Jurkat, Clone E6-1 (cell line): ENCODE measurements at regions not wholly inside any gene's neighbourhood (a gene's known extent, or its start where the extent isn't known, plus 50 kb on each side); places are given as distances from the start of the nearest gene placed in this dataset.
"Not testable (repeated sequence)": the region's sequence is repeated elsewhere in the genome, so short reads cannot be mapped to it uniquely, and the experiment has no call there.

ENCODE experiments used
- DNase-seq: peaks from one replicate; pipeline ENCODE4 v3.0.0-alpha.2; 2011; ENCODE audit warnings: low read depth, low spot score
- H3K4me3 ChIP-seq: 2 replicates; pipeline ENCODE4 v1.5.1; 2011; ENCODE audit warnings: mild to moderate bottlenecking, low read length, control low read depth, moderate library complexity

- no peak for DNase-seq
- no peak overlapping the region for H3K4me3 ChIP-seq
These were observed 177.6 kb downstream of the STK31 start for GRCh38 chr7:23887660-23888059.

- H3K4me3 ChIP-seq, result no peak overlapping the region
These were observed 178.9 kb downstream of the STK31 start for GRCh38 chr7:23888958-23889357.

GRCh38 chr7:23889566-23889965 is 179.5 kb downstream of the STK31 start:
- no peak for DNase-seq

More at GRCh38 chr7:23888958-23889357, 178.9 kb downstream of the STK31 start:
- no peak for DNase-seq

GRCh38 chr7:23892019-23892418 is 182.0 kb downstream of the STK31 start:
- no peak for DNase-seq
- no peak overlapping the region for H3K4me3 ChIP-seq

More at GRCh38 chr7:23889566-23889965, 179.5 kb downstream of the STK31 start:
- no peak overlapping the region for H3K4me3 ChIP-seq

GRCh38 chr7:23893176-23893941 is 183.3 kb downstream of the STK31 start:
- no peak for DNase-seq
- no peak overlapping the region for H3K4me3 ChIP-seq

GRCh38 chr7:23893942-23894891 is 184.2 kb downstream of the STK31 start:
- H3K4me3 ChIP-seq, result no peak overlapping the region
- peak; percentile 87 for DNase-seq

- no peak for DNase-seq
- H3K4me3 ChIP-seq, result no peak overlapping the region
These were observed 185.0 kb downstream of the STK31 start for GRCh38 chr7:23894892-23895569.

- DNase-seq, result no peak
- H3K4me3 ChIP-seq, result no peak overlapping the region
These were observed 185.7 kb downstream of the STK31 start for GRCh38 chr7:23895666-23896096.

- no peak for DNase-seq
- H3K4me3 ChIP-seq, result no peak overlapping the region
These were observed 188.6 kb downstream of the STK31 start for GRCh38 chr7:23898619-23899018.

- not testable (repeated sequence) for H3K4me3 ChIP-seq, DNase-seq
These were observed 194.9 kb downstream of the STK31 start for GRCh38 chr7:23904901-23905300.

GRCh38 chr7:23907012-23907411 is 197.0 kb downstream of the STK31 start:
- DNase-seq, result no peak

GRCh38 chr7:23909426-23909825 is 199.4 kb downstream of the STK31 start:
- H3K4me3 ChIP-seq, result no peak overlapping the region
- no peak for DNase-seq

More at GRCh38 chr7:23907012-23907411, 197.0 kb downstream of the STK31 start:
- H3K4me3 ChIP-seq, result no peak overlapping the region

- H3K4me3 ChIP-seq, result no peak overlapping the region
- DNase-seq, result no peak
These were observed 202.0 kb downstream of the STK31 start for GRCh38 chr7:23912065-23912464.

- DNase-seq, result no peak
These were observed 203.0 kb downstream of the STK31 start for GRCh38 chr7:23913016-23913415.

GRCh38 chr7:23915236-23915635 is 205.2 kb downstream of the STK31 start:
- H3K4me3 ChIP-seq, result no peak overlapping the region
- no peak for DNase-seq

More at GRCh38 chr7:23913016-23913415, 203.0 kb downstream of the STK31 start:
- no peak overlapping the region for H3K4me3 ChIP-seq

- no peak for DNase-seq
- H3K4me3 ChIP-seq, result no peak overlapping the region
These were observed 208.3 kb downstream of the STK31 start for GRCh38 chr7:23918286-23918685.

- H3K4me3 ChIP-seq, result no peak overlapping the region
- DNase-seq, result no peak
These were observed 208.8 kb downstream of the STK31 start for GRCh38 chr7:23918856-23919255.

GRCh38 chr7:23925088-23925487 is 215.1 kb downstream of the STK31 start:
- no peak for DNase-seq

GRCh38 chr7:23927709-23928417 is 217.8 kb downstream of the STK31 start:
- no peak for DNase-seq
- H3K4me3 ChIP-seq, result no peak overlapping the region

More at GRCh38 chr7:23925088-23925487, 215.1 kb downstream of the STK31 start:
- H3K4me3 ChIP-seq, result no peak overlapping the region
